ENCODE measurements at regions not wholly inside any gene's neighbourhood (a gene's known extent, or its start where the extent isn't known, plus 50 kb on each side); places are given as distances from the start of the nearest gene placed in this dataset.

DNA sequence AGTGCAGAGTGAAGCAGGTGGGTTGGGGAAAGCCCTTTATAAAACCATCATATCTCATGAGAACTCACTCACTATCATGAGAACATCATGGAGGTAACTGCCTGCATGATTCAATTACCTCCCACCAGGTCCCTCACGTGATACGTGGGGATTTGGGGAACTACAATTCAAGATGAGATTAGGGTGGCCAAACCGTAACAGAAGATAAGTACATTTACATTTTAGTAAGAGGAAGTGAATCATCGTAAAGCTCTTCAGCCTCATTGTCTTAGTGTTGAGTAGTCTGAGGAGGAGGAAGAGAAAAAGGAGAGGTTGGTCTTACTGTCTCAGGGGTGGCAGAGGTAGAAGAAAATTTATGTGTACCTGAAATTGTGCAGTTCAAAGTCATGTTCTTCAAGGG is 1053.4 kb upstream of the ADGRL4 start:
- TF ChIP-seq EZH2 (IDR thresholded peaks at IDR 0.05; ENCODE audit: insufficient read depth, poor library complexity, severe bottlenecking) = no peak
- no peak for TF ChIP-seq EZH2phosphoT487 (IDR thresholded peaks at IDR 0.05; ENCODE audit: insufficient read depth, low read depth)

Measured in GM23248 (cell line).